IPS-11a (cell line): ENCODE measurements at regions not wholly inside any gene's neighbourhood (a gene's known extent, or its start where the extent isn't known, plus 50 kb on each side); places are given as distances from the start of the nearest gene placed in this dataset.

Experiments
- H3K4me3 ChIP-seq: one replicate; pipeline ENCODE4 v1.5.1; 2013; ENCODE audit warnings: low read depth, low read length, control low read depth

DNA sequence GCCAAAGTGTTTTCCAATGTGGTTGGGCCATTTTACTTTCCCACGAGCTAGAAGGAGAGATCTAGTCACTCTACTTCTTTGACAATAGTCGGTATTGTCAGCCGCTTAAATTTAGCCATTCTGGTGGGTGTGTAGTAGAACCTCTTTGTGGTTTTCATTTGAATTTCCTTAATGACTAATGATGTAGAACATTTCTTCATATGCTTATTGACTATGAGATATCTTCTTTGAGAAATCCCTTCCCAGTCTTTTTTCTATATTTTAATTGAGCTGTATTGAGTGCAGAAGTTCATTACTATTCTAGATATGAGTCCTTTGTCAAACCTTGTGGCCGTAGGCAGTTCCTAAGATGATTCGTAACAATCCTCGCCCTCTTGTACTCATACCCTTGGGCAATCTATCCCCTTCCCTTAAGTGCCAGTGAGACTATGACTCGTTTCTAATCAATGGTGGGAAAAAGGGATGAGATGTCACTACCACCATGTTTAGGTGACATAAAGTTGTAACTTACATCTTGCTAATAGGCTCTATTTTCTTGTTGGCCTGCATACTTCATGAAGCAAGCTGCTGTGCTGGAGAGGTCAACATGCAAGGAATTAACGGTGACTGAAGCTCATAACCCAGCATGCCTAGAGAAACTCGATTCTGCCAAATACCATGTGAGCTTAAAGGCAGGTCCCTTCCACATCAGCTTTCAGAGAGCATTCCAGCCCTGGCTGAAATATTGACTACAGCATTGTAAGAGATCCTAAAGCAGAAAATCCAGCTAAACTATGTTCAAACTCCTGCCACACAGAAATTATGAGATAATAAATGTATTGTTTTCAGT, 817.9 kb upstream of the SOX9 start:
- no peak overlapping the region for H3K4me3 ChIP-seq

GRCh38 chr17:71304498-71305158, 816.2 kb upstream of the SOX9 start:
- H3K4me3 ChIP-seq = no peak overlapping the region

DNA sequence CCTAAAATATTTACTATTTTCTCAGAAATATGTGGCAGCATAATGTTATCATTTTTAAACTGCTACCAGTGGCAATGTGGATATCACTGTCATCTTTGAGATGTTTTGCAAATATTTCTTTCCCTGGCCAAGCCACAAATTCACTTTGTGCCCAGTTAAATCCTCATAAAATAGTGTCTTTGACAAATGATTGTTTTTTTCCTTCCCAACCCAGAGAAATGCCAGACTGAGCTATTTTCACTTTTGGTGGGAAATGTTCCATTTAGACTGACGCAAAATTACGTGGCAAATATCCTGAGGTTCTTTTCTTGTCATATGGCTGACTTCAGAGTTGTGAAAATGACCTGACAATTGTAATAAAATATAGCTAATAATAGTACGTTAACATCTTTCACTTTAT, 807.0 kb upstream of the SOX9 start:
- H3K4me3 ChIP-seq = no peak overlapping the region

- H3K4me3 ChIP-seq = no peak overlapping the region
Observed at GRCh38 chr17:71315568-71315967, 805.3 kb upstream of the SOX9 start.

DNA sequence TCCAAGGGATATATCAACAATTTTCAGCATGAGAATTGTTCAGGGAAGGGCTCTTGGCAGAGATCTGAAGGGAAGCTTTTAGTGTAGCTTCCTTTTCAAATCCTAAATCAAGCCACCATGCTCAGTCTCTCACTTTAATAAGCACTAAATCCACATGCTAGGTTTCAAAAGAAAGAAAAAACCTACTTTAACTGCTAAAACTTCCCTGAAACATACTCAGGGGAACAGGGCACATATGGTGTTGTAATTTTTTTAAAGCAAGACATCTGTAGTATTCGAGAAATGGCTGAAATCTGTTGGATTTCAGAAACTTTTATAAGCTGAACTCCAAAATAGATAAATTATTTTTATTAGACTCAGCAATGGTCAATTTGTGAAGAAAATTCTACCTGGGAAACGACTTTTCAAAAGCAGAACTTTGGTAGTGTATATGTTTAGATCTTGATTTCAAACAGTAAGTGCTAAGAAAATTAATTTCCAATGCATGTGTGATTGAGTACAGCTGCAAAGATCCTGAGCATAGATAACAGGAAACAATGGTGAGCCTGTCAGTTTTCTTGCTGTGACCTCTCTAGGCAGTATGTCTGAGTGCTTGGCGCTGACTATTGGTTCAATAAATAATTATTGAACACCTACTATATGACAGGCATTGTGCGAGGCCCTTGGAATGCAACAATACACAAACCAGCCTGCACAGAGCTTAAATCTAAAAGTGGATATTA, 804.5 kb upstream of the SOX9 start:
- no peak overlapping the region for H3K4me3 ChIP-seq

GRCh38 chr17:71320009-71320796, 800.6 kb upstream of the SOX9 start:
- no peak overlapping the region for H3K4me3 ChIP-seq

GRCh38 chr17:71325117-71325516, 795.7 kb upstream of the SOX9 start:
- no peak overlapping the region for H3K4me3 ChIP-seq

DNA sequence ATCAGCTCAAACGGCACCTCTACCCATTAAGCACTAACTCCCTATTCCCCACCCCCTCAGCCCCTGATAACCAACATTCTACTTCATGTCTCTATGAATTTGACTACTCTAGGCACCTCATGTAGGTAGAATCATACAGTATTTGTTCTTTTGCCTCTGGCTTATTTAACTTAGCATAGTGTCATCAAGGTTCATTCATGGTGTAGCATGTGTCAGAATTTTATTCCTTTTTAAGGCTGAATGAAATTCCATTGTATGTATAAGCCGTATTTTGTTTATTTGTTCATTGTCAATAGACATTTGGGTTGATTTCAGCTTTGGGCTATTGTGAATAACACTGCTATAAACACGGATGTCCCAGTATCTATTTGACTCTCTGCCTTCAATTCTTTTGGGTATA, 794.9 kb upstream of the SOX9 start:
- H3K4me3 ChIP-seq = no peak overlapping the region

- no peak overlapping the region for H3K4me3 ChIP-seq
Observed at GRCh38 chr17:71327376-71328059, 793.3 kb upstream of the SOX9 start.

- no peak overlapping the region for H3K4me3 ChIP-seq
Observed at GRCh38 chr17:71329310-71330098, 791.3 kb upstream of the SOX9 start.

- no peak overlapping the region for H3K4me3 ChIP-seq
Observed at GRCh38 chr17:71330099-71330375, 790.8 kb upstream of the SOX9 start.

- no peak overlapping the region for H3K4me3 ChIP-seq
Observed at GRCh38 chr17:71331754-71332325, 789.0 kb upstream of the SOX9 start.

GRCh38 chr17:71334048-71334751, 786.6 kb upstream of the SOX9 start:
- H3K4me3 ChIP-seq = no peak overlapping the region

GRCh38 chr17:71335212-71335611, 785.6 kb upstream of the SOX9 start:
- no peak overlapping the region for H3K4me3 ChIP-seq

- no peak overlapping the region for H3K4me3 ChIP-seq
Observed at GRCh38 chr17:71337938-71338337, 782.9 kb upstream of the SOX9 start.

DNA sequence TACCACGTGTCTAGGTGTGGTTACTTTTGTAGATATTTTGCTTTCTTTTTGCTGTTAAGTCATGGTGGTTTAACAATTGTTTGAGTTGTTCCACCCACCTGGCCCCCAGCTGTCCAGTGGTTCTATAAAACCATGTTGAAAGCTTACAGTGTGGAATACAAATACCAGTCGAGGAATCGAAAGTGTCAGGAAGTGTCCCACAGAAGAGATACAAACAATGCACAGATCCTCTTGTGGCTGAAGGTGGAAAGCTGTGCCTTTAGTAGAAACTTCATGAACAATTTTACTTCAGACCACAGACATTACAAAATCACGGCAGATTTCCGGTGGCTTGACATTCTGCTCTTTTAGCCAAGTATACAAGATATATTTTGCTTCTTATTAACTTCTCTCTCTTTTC, 782.4 kb upstream of the SOX9 start:
- H3K4me3 ChIP-seq = no peak overlapping the region

DNA sequence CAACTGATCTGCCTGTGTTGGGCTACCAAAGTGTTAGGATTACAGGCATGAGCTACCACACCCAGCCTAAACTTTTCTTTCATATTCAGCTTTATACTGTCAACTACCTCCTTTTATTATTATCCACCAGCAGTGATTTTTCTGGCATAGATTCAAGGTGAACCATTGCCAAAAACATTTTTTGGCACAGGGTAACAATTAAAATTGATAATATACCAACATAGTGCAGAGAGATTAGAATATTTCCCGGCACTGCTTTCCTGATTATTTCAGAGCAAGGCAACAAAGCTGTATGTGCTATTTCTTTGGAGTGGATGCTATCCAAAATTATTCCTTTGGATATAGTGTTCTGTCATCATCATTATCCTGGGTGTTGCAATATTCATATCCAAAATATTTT, 781.6 kb upstream of the SOX9 start:
- no peak overlapping the region for H3K4me3 ChIP-seq

GRCh38 chr17:71342737-71343136, 778.1 kb upstream of the SOX9 start:
- H3K4me3 ChIP-seq = no peak overlapping the region
